Tibial nerve (tissue), 4 donors: ENCODE measurements at regions not wholly inside any gene's neighbourhood (a gene's known extent, or its start where the extent isn't known, plus 50 kb on each side); places are given as distances from the start of the nearest gene placed in this dataset.

ENCODE experiments used
- CTCF ChIP-seq, 5 experiments: fragments of 200-600 bp in 3 of 5; fragments of 450-650 bp in 2 of 5; sonication (generic) in 3 of 5; IDR thresholded peaks; one replicate each; pipeline ENCODE4 v1.5.1; 2016 to 2019; ENCODE audit warnings: antibody characterized with exemption in 5 of 5, mild to moderate bottlenecking in 3 of 5, moderate library complexity in 2 of 5
- EP300 ChIP-seq, 2 donors: sonication (generic); formaldehyde crosslinking; IDR thresholded peaks; one replicate each; pipeline ENCODE4 v1.6.1; 2017; ENCODE audit warnings: antibody characterized with exemption in 2 of 2, mild to moderate bottlenecking in 1 of 2
- POLR2A ChIP-seq, 2 donors: fragments of 450-650 bp; IDR thresholded peaks; one replicate each; pipeline ENCODE4 v1.6.1; 2017; ENCODE audit warnings: antibody characterized with exemption in 2 of 2, mild to moderate bottlenecking in 2 of 2, moderate library complexity in 2 of 2

- TF ChIP-seq EP300 (IDR thresholded peaks at IDR 0.05) (no peak), POLR2A (IDR thresholded peaks at IDR 0.05) (no peak), CTCF (IDR thresholded peaks at IDR 0.05) (no peak)
These were observed 95.7 kb downstream of the TNFSF13B start for GRCh38 chr13:108365255-108365654.
